PC-3 (cell line): ENCODE measurements at regions not wholly inside any gene's neighbourhood (a gene's known extent, or its start where the extent isn't known, plus 50 kb on each side); places are given as distances from the start of the nearest gene placed in this dataset.

Source experiments
- CTCF ChIP-seq: fragments of 300-600 bp; sonication (generic); conservative IDR thresholded peaks from 2 replicates; pipeline ENCODE4 v1.5.1; 2017; ENCODE audit warnings: antibody characterized with exemption, low read depth, mild to moderate bottlenecking, low read length
- EZH2 ChIP-seq: fragments of 300-600 bp; sonication (generic); IDR thresholded peaks from one replicate; pipeline ENCODE4 v1.6.1; 2017; ENCODE audit warnings: antibody characterized with exemption, mild to moderate bottlenecking, low read length; ENCODE audit not compliant: unreplicated experiment

- TF ChIP-seq EZH2: no peak
- TF ChIP-seq CTCF: no peak
These were observed 85.8 kb upstream of the TIAM2 start for GRCh38 chr6:154909311-154909710.
